Activated naive CD4-positive, alpha-beta T cell treated with anti-CD3 and anti-CD28 coated beads, Interleukin-2, amount 10 ng/mL, durations not matched to agents 7 days and 5 days (primary cell): ENCODE measurements at regions not wholly inside any gene's neighbourhood (a gene's known extent, or its start where the extent isn't known, plus 50 kb on each side); places are given as distances from the start of the nearest gene placed in this dataset.
A peak's percentile ranks its signal among the peaks of the same experiment; 100 is the strongest.

Source experiments
- CTCF ChIA-PET: fragments of 350-600 bp; sonication (Branson Sonifier 250); formaldehyde crosslinking; loops from one replicate; lab custom pipeline; 2021; ENCODE audit warnings: antibody characterized with exemption; lab: Charles Lee
- DNase-seq: peaks from one replicate; pipeline ENCODE4 v3.0.0-alpha.2; 2020
- H3K27ac Mint-ChIP-seq: one replicate; pipeline ENCODE4 v1.8.0; 2021; ENCODE audit warnings: mild to moderate bottlenecking, moderate library complexity, mixed read lengths
- H3K27me3 Mint-ChIP-seq: one replicate; pipeline ENCODE4 v1.8.0; 2021; ENCODE audit warnings: mild to moderate bottlenecking, mixed read lengths
- H3K36me3 Mint-ChIP-seq: one replicate; pipeline ENCODE4 v1.8.0; 2021; ENCODE audit warnings: mixed read lengths
- H3K4me1 Mint-ChIP-seq: one replicate; pipeline ENCODE4 v1.8.0; 2021; ENCODE audit warnings: mixed read lengths
- H3K4me3 Mint-ChIP-seq: one replicate; pipeline ENCODE4 v1.8.0; 2021; ENCODE audit warnings: mild to moderate bottlenecking, moderate library complexity, mixed read lengths
- H3K9me3 Mint-ChIP-seq: one replicate; pipeline ENCODE4 v1.8.0; 2021; ENCODE audit warnings: mixed read lengths

- Mint-ChIP-seq H3K4me1 (no peaks in the 10 kb centered on the region), H3K27me3 (peaks cover 4% of the 10 kb centered on the region), H3K27ac (no peak overlapping the region), H3K4me3 (no peak overlapping the region), H3K36me3 (no peaks in the 10 kb centered on the region), H3K9me3 (no peaks in the 10 kb centered on the region)
- CTCF ChIA-PET, result interaction anchor here (0.6 to 1.7 kb wide), 2 partner anchors 149 to 497 kb away, joined by 3 to 5 read pairs; no protein-coding TSS in a partner anchor
- DNase-seq, result no peak
Observed at GRCh38 chr6:168867247-168868102, 386.2 kb downstream of the THBS2 start.

GRCh38 chr6:168866534-168866933 is 387.1 kb downstream of the THBS2 start:
- Mint-ChIP-seq H3K36me3 (no peaks in the 10 kb centered on the region), H3K27me3 (peaks cover 4% of the 10 kb centered on the region), H3K9me3 (no peaks in the 10 kb centered on the region), H3K27ac (no peak overlapping the region), H3K4me3 (no peak overlapping the region), H3K4me1 (no peaks in the 10 kb centered on the region)
- CTCF ChIA-PET, result interaction anchor here (1.7 kb wide), 1 partner anchor 496 kb away, joined by 5 read pairs; no protein-coding TSS in a partner anchor
- DNase-seq, result no peak

- Mint-ChIP-seq H3K36me3 (no peaks in the 10 kb centered on the region), H3K4me3 (no peak overlapping the region), H3K27me3 (peaks cover 4% of the 10 kb centered on the region), H3K9me3 (no peaks in the 10 kb centered on the region), H3K4me1 (no peaks in the 10 kb centered on the region), H3K27ac (no peak overlapping the region)
- DNase-seq, result no peak
- CTCF ChIA-PET, result interaction anchor here (1.7 kb wide), 1 partner anchor 495 kb away, joined by 5 read pairs; no protein-coding TSS in a partner anchor
Observed at GRCh38 chr6:168865522-168865921, 388.1 kb downstream of the THBS2 start.

GRCh38 chr6:168864541-168865460 is 388.8 kb downstream of the THBS2 start:
- Mint-ChIP-seq H3K27ac (no peak overlapping the region), H3K4me1 (no peaks in the 10 kb centered on the region)

GRCh38 chr6:168863467-168863866 is 390.2 kb downstream of the THBS2 start:
- Mint-ChIP-seq H3K27ac (no peak overlapping the region), H3K36me3 (no peaks in the 10 kb centered on the region), H3K27me3 (peaks cover 4% of the 10 kb centered on the region), H3K4me3 (no peak overlapping the region), H3K4me1 (no peaks in the 10 kb centered on the region), H3K9me3 (no peaks in the 10 kb centered on the region)
- CTCF ChIA-PET, result no interaction called here
- no peak for DNase-seq

More at GRCh38 chr6:168864541-168865460, 388.8 kb downstream of the THBS2 start:
- Mint-ChIP-seq H3K9me3 (no peaks in the 10 kb centered on the region), H3K36me3 (no peaks in the 10 kb centered on the region), H3K4me3 (no peak overlapping the region), H3K27me3 (peaks cover 4% of the 10 kb centered on the region)
- no peak for DNase-seq
- CTCF ChIA-PET, result no interaction called here

GRCh38 chr6:168862346-168862980 is 391.2 kb downstream of the THBS2 start:
- CTCF ChIA-PET, result no interaction called here
- no peak for DNase-seq
- no peaks in the 10 kb centered on the region for H3K9me3 Mint-ChIP-seq
- H3K27me3 Mint-ChIP-seq, result peaks cover 4% of the 10 kb centered on the region
- no peak overlapping the region for H3K4me3 Mint-ChIP-seq
- no peaks in the 10 kb centered on the region for H3K36me3 Mint-ChIP-seq
- no peaks in the 10 kb centered on the region for H3K4me1 Mint-ChIP-seq
- no peak overlapping the region for H3K27ac Mint-ChIP-seq

- no peak for DNase-seq
- Mint-ChIP-seq H3K4me3 (no peak overlapping the region), H3K9me3 (no peaks in the 10 kb centered on the region), H3K27me3 (peaks cover 4% of the 10 kb centered on the region), H3K36me3 (no peaks in the 10 kb centered on the region), H3K27ac (no peak overlapping the region), H3K4me1 (no peaks in the 10 kb centered on the region)
- CTCF ChIA-PET, result no interaction called here
Observed at GRCh38 chr6:168860987-168861386, 392.7 kb downstream of the THBS2 start.

GRCh38 chr6:168860341-168860740 is 393.3 kb downstream of the THBS2 start:
- Mint-ChIP-seq H3K27ac (no peak overlapping the region), H3K4me3 (no peak overlapping the region), H3K4me1 (no peaks in the 10 kb centered on the region), H3K9me3 (no peaks in the 10 kb centered on the region), H3K36me3 (no peaks in the 10 kb centered on the region), H3K27me3 (peaks cover 4% of the 10 kb centered on the region)
- CTCF ChIA-PET, result no interaction called here
- DNase-seq, result no peak

GRCh38 chr6:168858926-168859325 is 394.7 kb downstream of the THBS2 start:
- H3K9me3 Mint-ChIP-seq, result no peaks in the 10 kb centered on the region
- CTCF ChIA-PET, result no interaction called here
- H3K4me1 Mint-ChIP-seq, result no peaks in the 10 kb centered on the region

GRCh38 chr6:168856914-168857313 is 396.7 kb downstream of the THBS2 start:
- no peaks in the 10 kb centered on the region for H3K27me3 Mint-ChIP-seq
- H3K27ac Mint-ChIP-seq, result no peak overlapping the region
- no peak for DNase-seq
- H3K9me3 Mint-ChIP-seq, result no peaks in the 10 kb centered on the region
- no peaks in the 10 kb centered on the region for H3K4me1 Mint-ChIP-seq
- no peak overlapping the region for H3K4me3 Mint-ChIP-seq
- CTCF ChIA-PET, result no interaction called here
- no peaks in the 10 kb centered on the region for H3K36me3 Mint-ChIP-seq

More at GRCh38 chr6:168858926-168859325, 394.7 kb downstream of the THBS2 start:
- no peak for DNase-seq
- Mint-ChIP-seq H3K36me3 (no peaks in the 10 kb centered on the region), H3K27ac (no peak overlapping the region), H3K4me3 (no peak overlapping the region), H3K27me3 (no peaks in the 10 kb centered on the region)

GRCh38 chr6:168852376-168852884 is 401.2 kb downstream of the THBS2 start:
- CTCF ChIA-PET, result no interaction called here
- no peak overlapping the region for H3K4me3 Mint-ChIP-seq
- no peak for DNase-seq
- no peaks in the 10 kb centered on the region for H3K27me3 Mint-ChIP-seq
- H3K9me3 Mint-ChIP-seq, result no peaks in the 10 kb centered on the region
- H3K4me1 Mint-ChIP-seq, result peaks cover 6% of the 10 kb centered on the region
- no peak overlapping the region for H3K27ac Mint-ChIP-seq
- no peaks in the 10 kb centered on the region for H3K36me3 Mint-ChIP-seq

GRCh38 chr6:168851460-168852375 is 401.9 kb downstream of the THBS2 start:
- Mint-ChIP-seq H3K27me3 (no peaks in the 10 kb centered on the region), H3K27ac (peak overlapping the region; percentile 45), H3K4me3 (no peak overlapping the region), H3K9me3 (no peaks in the 10 kb centered on the region), H3K36me3 (no peaks in the 10 kb centered on the region), H3K4me1 (peaks cover 6% of the 10 kb centered on the region)
- no peak for DNase-seq
- CTCF ChIA-PET, result interaction anchor here (1.0 kb wide), 1 partner anchor 42 kb away, joined by 3 read pairs; no protein-coding TSS in a partner anchor
